Adrenal gland (tissue), 9 donors: ENCODE measurements at regions not wholly inside any gene's neighbourhood (a gene's known extent, or its start where the extent isn't known, plus 50 kb on each side); places are given as distances from the start of the nearest gene placed in this dataset.

Experiments
- DNase-seq, 7 donors: peaks; one replicate each; pipeline ENCODE4 v3.0.0-alpha.2; 2019 to 2020
- H3K27ac ChIP-seq, 5 donors: fragments of 200-600 bp; sonication (generic) in 4 of 5; 1 replicate in 3 of 5; 2 replicates in 2 of 5; pipeline versions ENCODE4 v1.5.1 to v1.8.0; 2016 to 2020; ENCODE audit warnings: mild to moderate bottlenecking in 1 of 5
- H3K27me3 ChIP-seq: fragments of 200-600 bp; 2 replicates; pipeline ENCODE4 v1.8.0; 2021
- H3K36me3 ChIP-seq, 2 donors: fragments of 200-600 bp; replicated peaks in 1 of 2; 1 replicate in 1 of 2; 2 replicates in 1 of 2; pipeline versions ENCODE4 v1.5.1 to v1.8.0; 2018 to 2022
- H3K4me1 ChIP-seq, 2 donors: fragments of 200-600 bp; replicated peaks in 1 of 2; 1 replicate in 1 of 2; 2 replicates in 1 of 2; pipeline versions ENCODE4 v1.5.1 to v1.8.0; 2018 to 2021
- H3K4me3 ChIP-seq, 4 donors: fragments of 200-600 bp; sonication (generic) in 3 of 4; one replicate each; pipeline ENCODE4 v1.5.1; 2016 to 2018
- H3K9me3 ChIP-seq, 3 donors: fragments of 200-600 bp; sonication (generic) in 1 of 3; replicated peaks in 1 of 3; 1 replicate in 2 of 3; 2 replicates in 1 of 3; pipeline versions ENCODE4 v1.5.1 to v1.8.0; 2016 to 2021
- CTCF ChIP-seq, 6 experiments: fragments of 450-650 bp in 4 of 6; fragments of 200-600 bp in 2 of 6; sonication (generic) in 1 of 6; IDR thresholded peaks; 1 replicate in 5 of 6; 2 replicates in 1 of 6; pipeline versions ENCODE4 v1.5.1 to v1.8.0; 2016 to 2021; ENCODE audit warnings: antibody characterized with exemption in 6 of 6, mild to moderate bottlenecking in 2 of 6, moderate library complexity in 1 of 6
- POLR2A ChIP-seq, 2 donors: fragments of 450-650 bp; IDR thresholded peaks; one replicate each; pipeline ENCODE4 v1.6.1; 2017; ENCODE audit warnings: antibody characterized with exemption in 2 of 2, mild to moderate bottlenecking in 2 of 2, moderate library complexity in 1 of 2
- WGBS, 4 donors: extraction: QIAGEN DNeasy Blood & Tissue Kit in 2 of 4; methylation state at CpG; one replicate each; pipeline versions ENCODE4 v1.1.5 to v1.1.7; 2013 to 2017; 5-methylcytosine and 5-hydroxymethylcytosine counted together
- intact Hi-C, 2 donors: fragments of 100-400 bp; cut with DNase I; formaldehyde crosslinking; loops; one replicate each; pipeline versions ENCODE4 v1.14.1 to v1.15.0; 2022 to 2023
- donor health status: healthy with polysubstance abuse.
- donor health status: Bipolar disorder and iron deficiency.
- donor health status: DM: yes; HTN: yes; CAD: no.
- donor health status: DM: no; HTN: no; CAD: no.
- donor health status: DM: no; HTN: no; CAD: no.

DNA sequence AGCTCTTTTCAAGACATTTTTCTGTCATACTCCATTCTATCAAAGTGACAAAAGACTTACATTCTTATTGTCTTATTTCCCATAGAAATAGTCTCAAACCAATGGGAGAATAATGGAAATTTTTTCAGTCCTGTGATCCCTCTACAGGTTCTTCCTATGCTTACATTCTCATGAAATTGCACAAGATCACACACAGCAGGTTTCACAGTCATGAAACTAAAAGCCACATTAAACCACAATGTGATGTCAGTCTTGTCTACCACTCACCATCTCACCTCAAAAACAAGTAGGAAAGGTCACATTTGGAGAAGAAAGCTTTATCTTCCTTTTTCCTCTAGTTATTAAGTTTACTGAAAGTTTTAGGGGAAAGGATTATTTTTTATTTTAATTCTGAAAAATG, 161.0 kb upstream of the RORA start:
- intact Hi-C loops, result no loop called here
- H3K4me3 ChIP-seq, result no peak overlapping the region
- TF ChIP-seq CTCF (IDR thresholded peaks at IDR 0.05) (no peak), POLR2A (IDR thresholded peaks at IDR 0.05) (no peak)
- no peaks in the 10 kb centered on the region for H3K36me3 ChIP-seq
- no peak for DNase-seq
- H3K27ac ChIP-seq, result no peak overlapping the region
- no peaks in the 10 kb centered on the region for H3K4me1 ChIP-seq
- no peaks in the 10 kb centered on the region for H3K9me3 ChIP-seq
- H3K27me3 ChIP-seq, result peaks cover 5% of the 10 kb centered on the region

GRCh38 chr15:61389334-61390028, 160.4 kb upstream of the RORA start:
- intact Hi-C loops, result no loop called here
- Histone ChIP-seq H3K4me1 (no peaks in the 10 kb centered on the region), H3K9me3 (no peaks in the 10 kb centered on the region), H3K4me3 (no peak overlapping the region), H3K27me3 (peaks cover 5% of the 10 kb centered on the region), H3K36me3 (no peaks in the 10 kb centered on the region), H3K27ac (no peak overlapping the region)
- no peak for TF ChIP-seq CTCF (IDR thresholded peaks at IDR 0.05)
- TF ChIP-seq POLR2A (IDR thresholded peaks at IDR 0.05), result no peak
- no peak for DNase-seq
- 82 to 89% (median 87%) methylated on average over 6 of the region's 6 CpGs for WGBS, 4 donors

- no peak for DNase-seq
Measured at GRCh38 chr15:61387675-61388074, 158.6 kb upstream of the RORA start.

DNA sequence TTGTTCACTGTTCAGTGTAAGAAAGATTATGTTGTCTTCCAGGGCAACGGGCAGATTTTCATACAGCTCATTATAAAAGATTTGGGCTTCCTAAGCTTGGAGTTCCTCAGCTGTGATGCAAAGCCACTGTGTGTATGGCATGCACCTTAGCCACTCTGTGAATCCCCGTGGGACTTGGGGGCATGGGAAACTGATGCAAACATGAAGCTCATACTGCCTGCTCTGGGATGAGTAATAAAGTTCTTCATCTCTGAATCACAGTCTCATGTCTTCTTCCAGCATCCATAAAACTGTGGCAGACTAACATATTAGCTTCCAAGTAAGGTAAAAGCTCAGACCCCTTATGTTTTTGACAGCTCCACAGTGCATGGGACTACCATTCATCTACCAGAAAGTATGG, 154.3 kb upstream of the RORA start:
- 74 to 91% (median 79%) methylated on average over 1 to 2 of the region's 2 CpGs for WGBS, 4 donors
- Histone ChIP-seq H3K36me3 (no peaks in the 10 kb centered on the region), H3K27me3 (peaks cover 5% of the 10 kb centered on the region), H3K4me3 (no peak overlapping the region), H3K9me3 (no peaks in the 10 kb centered on the region), H3K27ac (no peak overlapping the region), H3K4me1 (no peaks in the 10 kb centered on the region)
- DNase-seq, result no peak
- TF ChIP-seq POLR2A (IDR thresholded peaks at IDR 0.05) (no peak), CTCF (IDR thresholded peaks at IDR 0.05) (no peak)
- intact Hi-C loops, result no loop called here

More at GRCh38 chr15:61387675-61388074, 158.6 kb upstream of the RORA start:
- Histone ChIP-seq H3K27me3 (peaks cover 5% of the 10 kb centered on the region), H3K27ac (no peak overlapping the region), H3K4me3 (no peak overlapping the region), H3K36me3 (no peaks in the 10 kb centered on the region), H3K4me1 (no peaks in the 10 kb centered on the region), H3K9me3 (no peaks in the 10 kb centered on the region)
- intact Hi-C loops, result no loop called here
- TF ChIP-seq CTCF (IDR thresholded peaks at IDR 0.05) (no peak), POLR2A (IDR thresholded peaks at IDR 0.05) (no peak)
